ENCODE measurements at regions not wholly inside any gene's neighbourhood (a gene's known extent, or its start where the extent isn't known, plus 50 kb on each side); places are given as distances from the start of the nearest gene placed in this dataset.

- Histone ChIP-seq H3K4me3 (replicated peaks in 1 of 3; ENCODE audit: insufficient read depth in 1 of 3, low read depth in 1 of 3, low read length in 3 of 3) (no peak overlapping the region), H3K9me3 (replicated peaks; ENCODE audit: control insufficient read depth, insufficient read depth, low read length) (peaks cover 2% of the 10 kb centered on the region), H3K4me1 (ENCODE audit: control insufficient read depth, extremely low read depth, insufficient read depth, low read length) (no peaks in the 10 kb centered on the region), H3K27ac (ENCODE audit: insufficient read depth, low read depth, low read length) (no peak overlapping the region), H4K20me1 (replicated peaks; ENCODE audit: control insufficient read depth, extremely low read depth, insufficient read depth, low read length) (no peaks in the 10 kb centered on the region), H3K27me3 (ENCODE audit: control insufficient read depth in 2 of 2, insufficient read depth in 2 of 2, low read length in 2 of 2) (no peaks in the 10 kb centered on the region), H3K9me1 (replicated peaks; ENCODE audit: control insufficient read depth, extremely low read depth, insufficient read depth, low read length) (no peaks in the 10 kb centered on the region), H2AFZ (ENCODE audit: low read depth, low read length) (no peak overlapping the region), H3K4me2 (ENCODE audit: insufficient read depth, low read length) (no peak overlapping the region), H3K79me2 (ENCODE audit: control insufficient read depth, insufficient read depth, low read length) (no peaks in the 10 kb centered on the region), H3K9ac (replicated peaks; ENCODE audit: extremely low read depth, insufficient read depth, low read length) (no peak overlapping the region), H3K36me3 (ENCODE audit: control insufficient read depth in 2 of 2, extremely low read depth in 1 of 2, insufficient read depth in 2 of 2, low read length in 2 of 2) (no peaks in the 10 kb centered on the region)
- BruUV-seq (replicated peaks): no TSS peak
- intact Hi-C loops (cut with micrococcal nuclease) (no loop called here), dilution Hi-C loops (cut with MboI; ENCODE audit: extremely low pct_ligation_motif_present, low sequenced_read_pairs) (no loop called here)
- DNase-seq (ENCODE audit: low read depth, low spot score): no peak
- POLR2A ChIA-PET: no interaction called here
- CTCF ChIA-PET: no interaction called here
- FAIRE-seq: no peak
- no peak for TF ChIP-seq EZH2 (IDR thresholded peaks at IDR 0.05; ENCODE audit: borderline replicate concordance, low read depth, low read length, severe bottlenecking)
- no peak for TF ChIP-seq MYC (IDR thresholded peaks at IDR 0.05; ENCODE audit: low read depth, low read length)
- no peak for TF ChIP-seq POLR2A (IDR thresholded peaks at IDR 0.05; ENCODE audit: low read depth, low read length)
- TF ChIP-seq GATA2 (IDR thresholded peaks at IDR 0.05; ENCODE audit: insufficient read depth, insufficient read length, low read depth, low read length): no peak
- TF ChIP-seq CTCF (IDR thresholded peaks at IDR 0.05; ENCODE audit: extremely low read depth in 1 of 2, insufficient read depth in 1 of 2, low read depth in 1 of 2, low read length in 2 of 2): no peak
- no peak for TF ChIP-seq MAX (IDR thresholded peaks at IDR 0.05; ENCODE audit: insufficient read depth, insufficient read length)
- no peak for TF ChIP-seq FOS (IDR thresholded peaks at IDR 0.05; ENCODE audit: borderline replicate concordance, insufficient read depth, low read length)
- TF ChIP-seq JUN (IDR thresholded peaks at IDR 0.05; ENCODE audit: borderline replicate concordance, insufficient read depth, insufficient read length, low read depth): no peak
- TF ChIP-seq POLR2AphosphoS5 (IDR thresholded peaks at IDR 0.05; ENCODE audit: insufficient read depth, low read depth, low read length): no peak
Observed at GRCh38 chr11:21839796-21840195, 353.1 kb upstream of the ANO5 start.

Data from endothelial cell of umbilical vein (primary cell).